ENCODE measurements at regions not wholly inside any gene's neighbourhood (a gene's known extent, or its start where the extent isn't known, plus 50 kb on each side); places are given as distances from the start of the nearest gene placed in this dataset.
"Not testable (repeated sequence)": the region's sequence is repeated elsewhere in the genome, so short reads cannot be mapped to it uniquely, and the experiment has no call there.

GRCh38 chr12:131618303-131618658 lies 92.6 kb upstream of the SFSWAP start:
- no peak for DNase-seq (ENCODE audit: low read depth)

- no peak for DNase-seq (ENCODE audit: low read depth)
Measured at GRCh38 chr12:131618701-131619100, 92.2 kb upstream of the SFSWAP start.

DNA sequence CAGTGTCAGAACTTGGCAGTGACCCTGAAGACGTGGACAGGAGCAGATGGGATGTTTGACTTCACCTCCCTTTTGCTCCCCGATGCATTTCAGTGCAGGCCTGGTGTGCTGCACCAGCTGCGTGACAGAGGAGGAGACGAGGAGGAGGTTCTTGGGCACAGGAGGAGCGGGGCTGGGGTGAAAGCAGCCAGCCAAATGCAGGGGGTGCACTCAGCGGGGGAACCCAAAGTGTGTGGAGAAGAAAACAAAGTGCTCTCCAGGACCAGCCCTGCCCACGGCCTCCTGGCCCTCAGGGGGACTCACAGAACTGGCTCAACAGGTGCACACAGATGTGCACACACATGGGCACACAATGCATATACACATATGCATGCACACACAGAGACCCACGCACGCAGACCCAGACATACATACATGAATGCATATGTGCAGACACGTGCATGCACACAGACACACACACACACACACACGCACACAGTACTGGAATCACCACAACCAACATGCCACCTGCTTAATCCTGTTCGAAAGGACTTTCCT lies 91.7 kb upstream of the SFSWAP start:
- DNase-seq (ENCODE audit: low read depth): no peak

DNA sequence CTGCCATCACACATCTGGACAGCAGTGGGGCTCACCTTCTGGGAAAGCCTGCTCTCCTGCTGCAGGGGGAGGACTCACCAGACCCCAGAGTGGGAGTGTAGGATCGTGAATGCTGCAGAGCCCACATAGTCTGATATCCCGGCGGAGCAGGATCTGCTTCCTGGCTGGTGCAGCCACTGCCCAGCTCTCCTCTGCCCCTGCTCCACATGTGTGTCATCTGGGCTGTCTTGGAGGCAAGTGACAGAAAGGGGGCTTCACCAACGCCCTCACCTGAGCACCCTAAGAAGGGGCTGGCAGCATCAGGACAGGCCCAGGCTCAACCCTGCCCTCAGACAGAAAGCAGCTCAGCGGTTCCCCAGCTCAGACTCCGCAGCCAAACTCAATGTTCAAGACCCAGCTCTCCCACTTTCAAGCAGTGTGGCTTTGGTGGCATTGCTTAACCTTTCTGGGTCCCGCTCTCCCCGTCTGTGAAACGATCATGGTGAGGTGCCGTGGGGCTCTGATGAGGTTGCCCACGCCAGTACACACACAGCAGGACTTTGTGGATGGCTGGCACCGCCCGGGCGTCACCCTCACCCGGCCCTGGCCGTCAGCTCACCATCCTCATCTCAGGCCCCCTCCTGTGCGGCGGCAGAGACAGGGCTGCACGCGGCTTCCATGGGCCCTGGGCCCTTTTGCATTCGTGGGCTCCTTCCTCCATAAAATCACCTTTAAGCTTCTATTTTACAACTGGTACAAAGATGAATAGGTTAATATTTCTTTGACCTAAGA lies 91.0 kb upstream of the SFSWAP start:
- no peak for DNase-seq (ENCODE audit: low read depth)

DNA sequence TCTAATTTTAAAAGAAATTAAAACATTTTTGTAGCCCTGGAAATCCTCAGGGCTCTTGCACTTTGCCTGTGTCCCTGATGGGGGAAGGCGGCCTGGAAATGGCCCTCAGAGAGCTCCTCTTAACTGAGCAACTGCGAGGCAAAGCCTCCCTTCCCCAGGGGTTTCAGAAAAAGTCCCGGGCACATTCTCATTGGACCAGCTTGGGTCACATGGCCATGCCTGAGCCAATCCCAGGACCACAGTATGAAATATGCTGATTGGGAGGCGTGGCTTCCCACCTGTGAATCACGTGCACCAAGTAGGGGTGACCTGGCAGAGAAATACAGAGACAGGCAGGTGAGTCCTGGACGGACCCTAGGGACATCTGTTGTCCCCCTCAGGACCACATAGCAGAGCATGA lies 90.4 kb upstream of the SFSWAP start:
- DNase-seq (ENCODE audit: low read depth): no peak

DNA sequence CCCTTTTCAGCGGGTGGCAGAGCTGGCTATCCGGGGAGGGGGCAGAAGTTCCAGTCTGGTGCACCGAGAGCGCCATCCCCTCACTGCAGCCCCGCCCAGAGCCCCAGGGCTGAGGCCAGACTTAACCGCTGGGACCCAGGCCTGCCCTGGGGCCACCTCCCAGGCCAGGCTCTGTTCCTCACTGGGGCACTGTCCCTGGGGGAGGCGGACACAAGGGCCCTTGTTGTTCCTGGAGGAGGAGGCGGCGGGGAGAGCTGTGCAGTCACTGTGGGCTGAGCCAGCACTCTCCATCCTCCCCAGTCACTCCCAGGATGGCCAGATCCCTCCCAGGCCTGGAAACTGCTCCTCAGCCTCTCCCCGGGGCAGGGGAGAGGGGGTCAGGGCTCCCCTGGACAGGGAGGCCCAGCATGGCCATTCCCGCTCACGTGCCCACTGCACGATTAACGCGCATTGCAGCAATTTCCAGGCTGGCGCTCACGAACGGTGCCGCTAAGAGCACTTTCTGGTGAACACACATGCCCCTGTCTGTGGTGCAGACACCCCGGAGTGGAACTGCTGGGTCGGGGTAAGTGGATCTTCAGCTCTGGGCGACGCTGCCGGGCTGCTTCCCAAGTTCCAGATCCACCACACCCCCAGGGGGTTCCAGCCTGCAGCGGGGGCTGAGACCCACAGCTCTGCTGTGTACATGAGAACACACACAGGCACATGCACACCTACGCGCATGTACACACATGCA lies 89.8 kb upstream of the SFSWAP start:
- no peak for DNase-seq (ENCODE audit: low read depth)

- DNase-seq (ENCODE audit: low read depth): no peak
Measured at GRCh38 chr12:131621701-131622421, 89.0 kb upstream of the SFSWAP start.

DNA sequence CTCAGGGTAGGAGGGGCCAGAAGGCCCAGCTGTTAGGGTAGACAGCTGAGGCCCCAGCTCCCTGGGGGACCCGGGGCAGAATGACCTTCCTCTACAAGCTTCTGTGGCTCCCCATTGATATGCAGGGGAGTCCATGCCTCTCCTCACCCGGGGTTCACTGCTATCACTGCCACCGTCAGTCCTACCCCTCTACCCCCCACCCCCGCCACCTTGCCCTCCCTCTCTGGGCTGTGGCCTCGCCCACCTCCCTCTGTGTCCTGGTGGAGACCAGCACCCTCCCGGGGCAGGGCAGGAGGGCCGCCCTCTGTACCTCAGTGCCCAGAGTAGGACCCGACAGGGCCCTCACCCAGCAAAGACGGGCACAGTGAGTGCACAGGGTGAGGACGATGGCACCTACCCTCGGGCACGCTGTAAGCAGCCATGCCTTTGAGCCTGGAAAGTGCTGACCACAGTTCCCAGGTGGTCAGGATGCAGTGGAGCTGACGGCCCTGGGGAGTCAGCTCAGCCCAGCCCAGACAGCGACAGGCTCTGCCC lies 88.4 kb upstream of the SFSWAP start:
- DNase-seq (ENCODE audit: low read depth): no peak

GRCh38 chr12:131623404-131624368 lies 87.2 kb upstream of the SFSWAP start:
- DNase-seq (ENCODE audit: low read depth): not testable (repeated sequence)

DNA sequence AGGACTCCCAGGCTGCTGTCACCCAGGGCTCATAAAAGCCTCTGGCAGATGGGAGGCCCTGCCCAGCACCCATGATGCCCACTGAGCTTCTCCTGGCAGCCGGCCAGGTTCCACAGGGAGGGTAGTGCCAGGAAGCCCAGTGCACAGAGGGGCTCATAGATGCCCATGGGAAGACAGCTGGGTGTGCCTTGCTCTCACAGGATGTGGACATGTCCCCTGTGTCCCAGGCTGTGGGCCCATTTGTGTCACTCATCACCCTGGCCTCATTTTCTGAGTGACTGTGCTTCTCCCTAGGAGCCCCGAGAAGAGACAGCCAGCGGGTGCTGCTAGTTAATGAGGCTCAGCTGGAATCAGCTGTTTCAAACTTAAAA lies 86.5 kb upstream of the SFSWAP start:
- DNase-seq (ENCODE audit: low read depth): not testable (repeated sequence)

- DNase-seq (ENCODE audit: low read depth): not testable (repeated sequence)
Measured at GRCh38 chr12:131624756-131625501, 86.0 kb upstream of the SFSWAP start.

- not testable (repeated sequence) for DNase-seq (ENCODE audit: low read depth)
Measured at GRCh38 chr12:131625966-131626722, 84.7 kb upstream of the SFSWAP start.

GRCh38 chr12:131627151-131628022 lies 83.5 kb upstream of the SFSWAP start:
- not testable (repeated sequence) for DNase-seq (ENCODE audit: low read depth)

GRCh38 chr12:131628023-131628740 lies 82.7 kb upstream of the SFSWAP start:
- no peak for DNase-seq (ENCODE audit: low read depth)

DNA sequence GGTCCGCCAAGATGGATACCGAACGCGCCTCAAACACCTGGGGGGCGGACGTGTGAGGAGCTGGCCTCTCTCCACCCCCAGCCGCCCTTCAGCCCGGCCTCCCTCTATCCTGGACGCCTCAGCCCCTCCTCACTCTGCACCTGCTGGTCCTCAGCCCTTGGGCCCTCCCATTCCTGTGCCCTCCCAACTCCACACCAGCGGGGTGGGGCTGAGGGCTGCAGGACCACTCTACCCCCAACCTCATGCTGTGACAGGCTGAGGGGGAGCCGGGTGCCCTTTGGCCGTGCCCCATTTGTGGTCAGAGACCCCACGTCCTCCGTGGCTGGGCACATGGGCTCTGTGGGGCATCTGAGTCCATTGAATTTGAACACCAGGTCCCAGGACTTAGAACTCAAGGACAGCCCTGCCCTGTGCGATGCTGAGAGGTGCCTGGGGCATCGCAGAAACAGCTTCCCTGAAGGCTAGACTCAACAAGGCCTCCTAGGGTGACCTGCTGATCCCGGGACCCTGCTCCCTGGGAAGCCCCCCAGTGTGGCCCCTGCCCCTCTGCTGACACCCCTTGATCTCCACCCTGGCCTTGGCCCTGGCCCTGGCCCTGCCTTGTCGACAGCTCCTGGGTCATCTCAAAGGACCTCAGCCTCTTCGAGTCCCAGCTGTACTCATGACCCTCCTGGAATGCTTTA lies 82.0 kb upstream of the SFSWAP start:
- no peak for DNase-seq (ENCODE audit: low read depth)

DNA sequence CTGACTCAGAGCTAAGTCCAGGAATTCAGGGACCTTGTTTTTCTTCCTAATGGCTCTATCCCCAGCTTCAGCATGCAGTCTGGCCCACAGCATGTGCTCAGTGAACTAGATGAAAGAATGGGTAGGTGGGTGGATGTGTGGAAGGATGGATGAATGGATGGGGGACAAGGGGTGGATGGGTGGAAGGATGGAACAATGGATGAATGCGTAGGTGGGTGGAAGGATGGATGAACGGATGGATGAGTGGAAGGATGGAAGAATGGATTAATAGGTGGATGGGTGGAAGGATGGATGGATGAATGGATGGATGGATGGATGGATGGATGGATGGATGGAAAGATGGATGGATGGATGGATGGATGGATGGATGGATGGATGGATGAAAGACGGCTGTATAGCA lies 79.7 kb upstream of the SFSWAP start:
- no peak for DNase-seq (ENCODE audit: low read depth)

DNA sequence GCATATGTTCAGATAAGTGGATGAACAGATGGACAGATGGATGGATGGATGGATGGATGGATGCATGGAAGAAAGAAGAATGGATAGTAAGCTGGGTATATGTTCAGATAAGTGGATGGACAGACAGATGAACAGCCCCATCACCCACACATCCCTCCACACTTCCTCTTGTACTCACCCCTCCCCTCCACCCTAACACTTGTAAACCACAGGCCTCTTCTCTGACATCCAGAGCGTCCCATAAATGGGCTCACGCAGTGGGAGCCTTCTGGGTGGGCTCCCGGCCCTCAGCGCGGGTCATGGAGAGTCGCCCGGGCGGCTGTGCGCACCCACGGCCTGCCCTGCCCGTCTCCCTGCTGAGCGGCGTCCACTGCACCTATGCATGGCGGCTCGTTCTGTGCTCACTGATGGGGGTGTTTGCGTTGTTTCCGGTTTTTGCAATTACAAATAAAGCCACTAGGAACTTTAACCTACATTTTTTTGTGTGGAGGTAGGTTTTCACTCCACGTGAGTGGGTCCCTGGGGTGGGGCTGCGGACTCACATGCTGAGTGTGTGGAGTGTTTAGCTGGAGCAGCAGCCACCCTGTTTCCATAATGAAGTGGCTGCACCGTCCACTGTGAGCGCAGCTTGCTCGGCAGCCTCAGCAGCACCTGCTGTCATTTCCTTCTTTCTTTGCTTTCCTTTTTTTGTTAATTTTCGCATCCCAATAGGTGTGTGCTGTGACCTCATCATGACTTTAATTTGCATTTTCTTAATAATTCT lies 78.8 kb upstream of the SFSWAP start:
- not testable (repeated sequence) for DNase-seq (ENCODE audit: low read depth)
